ENCODE measurements at regions not wholly inside any gene's neighbourhood (a gene's known extent, or its start where the extent isn't known, plus 50 kb on each side); places are given as distances from the start of the nearest gene placed in this dataset.

GRCh38 chr4:144336633-144337032 lies 196.1 kb upstream of the GYPA start:
- no peak for ATAC-seq
- Histone ChIP-seq H3K9me1 (ENCODE audit: control insufficient read depth, insufficient read depth, low read length) (no peaks in the 10 kb centered on the region), H3K9me3 (replicated peaks; ENCODE audit: control insufficient read depth, insufficient read depth, low read depth, low read length) (no peaks in the 10 kb centered on the region), H3K36me3 (ENCODE audit: control insufficient read depth, insufficient read depth, low read length) (no peaks in the 10 kb centered on the region), H3K79me2 (ENCODE audit: control insufficient read depth, insufficient read depth, low read length) (no peaks in the 10 kb centered on the region), H4K20me1 (replicated peaks; ENCODE audit: control insufficient read depth, insufficient read depth, low read length) (no peaks in the 10 kb centered on the region), H3K4me3 (no peak overlapping the region), H3K4me1 (replicated peaks in 1 of 2; ENCODE audit: control insufficient read depth in 2 of 2, insufficient read depth in 2 of 2, low read length in 2 of 2) (no peaks in the 10 kb centered on the region), H3K4me2 (ENCODE audit: insufficient read depth, low read length) (no peak overlapping the region), H3K27ac (ENCODE audit: extremely low read depth, low read depth, low read length) (no peak overlapping the region), H3K9ac (ENCODE audit: insufficient read depth in 1 of 2, low read depth in 2 of 2, low read length in 2 of 2) (no peak overlapping the region), H3K27me3 (ENCODE audit: control insufficient read depth in 2 of 2, insufficient read depth in 2 of 2, low read length in 2 of 2) (no peaks in the 10 kb centered on the region), H2AFZ (ENCODE audit: low read depth, low read length) (no peak overlapping the region)
- no peak for FAIRE-seq
- in situ Hi-C loops (cut with MboI) (no loop called here), intact Hi-C loops (cut with micrococcal nuclease) (no loop called here)
- no peak for TF ChIP-seq BDP1 (IDR thresholded peaks at IDR 0.05; ENCODE audit: insufficient read depth, insufficient read length)
- no peak for TF ChIP-seq ETV1 (tag; conservative IDR thresholded peaks at IDR 0.05; ENCODE audit: low read depth)
- no peak for TF ChIP-seq DACH1 (IDR thresholded peaks at IDR 0.05; ENCODE audit: partially characterized antibody)
- TF ChIP-seq, protein P1, sequence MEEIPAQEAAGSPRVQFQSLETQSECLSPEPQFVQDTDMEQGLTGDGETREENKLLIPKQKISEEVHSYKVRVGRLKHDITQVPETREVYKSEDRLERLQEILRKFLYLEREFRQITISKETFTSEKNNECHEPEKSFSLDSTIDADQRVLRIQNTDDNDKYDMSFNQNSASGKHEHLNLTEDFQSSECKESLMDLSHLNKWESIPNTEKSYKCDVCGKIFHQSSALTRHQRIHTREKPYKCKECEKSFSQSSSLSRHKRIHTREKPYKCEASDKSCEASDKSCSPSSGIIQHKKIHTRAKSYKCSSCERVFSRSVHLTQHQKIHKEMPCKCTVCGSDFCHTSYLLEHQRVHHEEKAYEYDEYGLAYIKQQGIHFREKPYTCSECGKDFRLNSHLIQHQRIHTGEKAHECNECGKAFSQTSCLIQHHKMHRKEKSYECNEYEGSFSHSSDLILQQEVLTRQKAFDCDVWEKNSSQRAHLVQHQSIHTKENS (CRISPR knock-in tag; IDR thresholded peaks at IDR 0.05): no peak
- no peak for TF ChIP-seq DMBX1 (CRISPR knock-in tag; IDR thresholded peaks at IDR 0.05; ENCODE audit: borderline replicate concordance)
- TF ChIP-seq CEBPG (CRISPR knock-in tag; IDR thresholded peaks at IDR 0.05): no peak
- TF ChIP-seq CEBPG (tag; conservative IDR thresholded peaks at IDR 0.05 in 1 of 2, IDR thresholded peaks at IDR 0.05 in 1 of 2): no peak
- TF ChIP-seq HNRNPL (IDR thresholded peaks at IDR 0.05; ENCODE audit: low read depth, low read length): no peak
- TF ChIP-seq SMAD1 (IDR thresholded peaks at IDR 0.05; ENCODE audit: low read depth, low read length, partially characterized antibody): no peak
- TF ChIP-seq ZNF239 (CRISPR knock-in tag; IDR thresholded peaks at IDR 0.05): no peak
- no peak for TF ChIP-seq MEIS2 (IDR thresholded peaks at IDR 0.05; ENCODE audit: partially characterized antibody)
- TF ChIP-seq SMARCA4 (IDR thresholded peaks at IDR 0.05): no peak
- no peak for TF ChIP-seq BRF1 (IDR thresholded peaks at IDR 0.05; ENCODE audit: borderline replicate concordance, extremely low read depth, insufficient read length)
- TF ChIP-seq, protein P2, sequence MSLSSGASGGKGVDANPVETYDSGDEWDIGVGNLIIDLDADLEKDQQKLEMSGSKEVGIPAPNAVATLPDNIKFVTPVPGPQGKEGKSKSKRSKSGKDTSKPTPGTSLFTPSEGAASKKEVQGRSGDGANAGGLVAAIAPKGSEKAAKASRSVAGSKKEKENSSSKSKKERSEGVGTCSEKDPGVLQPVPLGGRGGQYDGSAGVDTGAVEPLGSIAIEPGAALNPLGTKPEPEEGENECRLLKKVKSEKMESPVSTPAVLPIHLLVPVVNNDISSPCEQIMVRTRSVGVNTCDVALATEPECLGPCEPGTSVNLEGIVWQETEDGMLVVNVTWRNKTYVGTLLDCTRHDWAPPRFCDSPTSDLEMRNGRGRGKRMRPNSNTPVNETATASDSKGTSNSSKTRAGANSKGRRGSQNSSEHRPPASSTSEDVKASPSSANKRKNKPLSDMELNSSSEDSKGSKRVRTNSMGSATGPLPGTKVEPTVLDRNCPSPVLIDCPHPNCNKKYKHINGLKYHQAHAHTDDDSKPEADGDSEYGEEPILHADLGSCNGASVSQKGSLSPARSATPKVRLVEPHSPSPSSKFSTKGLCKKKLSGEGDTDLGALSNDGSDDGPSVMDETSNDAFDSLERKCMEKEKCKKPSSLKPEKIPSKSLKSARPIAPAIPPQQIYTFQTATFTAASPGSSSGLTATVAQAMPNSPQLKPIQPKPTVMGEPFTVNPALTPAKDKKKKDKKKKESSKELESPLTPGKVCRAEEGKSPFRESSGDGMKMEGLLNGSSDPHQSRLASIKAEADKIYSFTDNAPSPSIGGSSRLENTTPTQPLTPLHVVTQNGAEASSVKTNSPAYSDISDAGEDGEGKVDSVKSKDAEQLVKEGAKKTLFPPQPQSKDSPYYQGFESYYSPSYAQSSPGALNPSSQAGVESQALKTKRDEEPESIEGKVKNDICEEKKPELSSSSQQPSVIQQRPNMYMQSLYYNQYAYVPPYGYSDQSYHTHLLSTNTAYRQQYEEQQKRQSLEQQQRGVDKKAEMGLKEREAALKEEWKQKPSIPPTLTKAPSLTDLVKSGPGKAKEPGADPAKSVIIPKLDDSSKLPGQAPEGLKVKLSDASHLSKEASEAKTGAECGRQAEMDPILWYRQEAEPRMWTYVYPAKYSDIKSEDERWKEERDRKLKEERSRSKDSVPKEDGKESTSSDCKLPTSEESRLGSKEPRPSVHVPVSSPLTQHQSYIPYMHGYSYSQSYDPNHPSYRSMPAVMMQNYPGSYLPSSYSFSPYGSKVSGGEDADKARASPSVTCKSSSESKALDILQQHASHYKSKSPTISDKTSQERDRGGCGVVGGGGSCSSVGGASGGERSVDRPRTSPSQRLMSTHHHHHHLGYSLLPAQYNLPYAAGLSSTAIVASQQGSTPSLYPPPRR (CRISPR knock-in tag; IDR thresholded peaks at IDR 0.05; ENCODE audit: borderline replicate concordance): no peak
- TF ChIP-seq ZBTB43 (CRISPR knock-in tag; IDR thresholded peaks at IDR 0.05): no peak
- TF ChIP-seq ZNF717 (CRISPR knock-in tag; IDR thresholded peaks at IDR 0.05): no peak
- TF ChIP-seq MECOM (CRISPR knock-in tag; IDR thresholded peaks at IDR 0.05): no peak
- BruUV-seq (replicated peaks): no TSS peak
- no peak for DNase-seq (ENCODE audit: extremely low read depth in 1 of 4, low spot score in 3 of 4)
- POLR2A ChIA-PET: no interaction called here
- CTCF ChIA-PET (ENCODE audit: low intra/inter-chr PET ratio): no interaction called here
- 0% methylated on average over 1 of the region's 1 CpG for WGBS (ENCODE audit: insufficient coverage, low coverage, missing lambda C conversion rate)
